SH-SY5Y (cell line): ENCODE measurements at regions not wholly inside any gene's neighbourhood (a gene's known extent, or its start where the extent isn't known, plus 50 kb on each side); places are given as distances from the start of the nearest gene placed in this dataset.

Source experiments
- GATA2 ChIP-seq: IDR thresholded peaks from 2 replicates; pipeline ENCODE4 v1.6.1; 2011; ENCODE audit warnings: mild to moderate bottlenecking, low read depth, low read length
- GATA3 ChIP-seq: IDR thresholded peaks from 2 replicates; pipeline ENCODE4 v1.6.1; 2011; ENCODE audit warnings: low read depth, mild to moderate bottlenecking, low read length, moderate library complexity

GRCh38 chr11:134533511-134533910, 121.5 kb upstream of the B3GAT1 start:
- TF ChIP-seq GATA2 = no peak
- no peak for TF ChIP-seq GATA3
